ENCODE measurements at regions not wholly inside any gene's neighbourhood (a gene's known extent, or its start where the extent isn't known, plus 50 kb on each side); places are given as distances from the start of the nearest gene placed in this dataset.

- TF ChIP-seq CTCF (IDR thresholded peaks at IDR 0.05) (no peak), POLR2A (IDR thresholded peaks at IDR 0.05) (no peak)
These were observed 712.6 kb downstream of the SLC16A7 start for GRCh38 chr12:60308366-60308991.
